Sciatic nerve (tissue), 2 donors: ENCODE measurements at regions not wholly inside any gene's neighbourhood (a gene's known extent, or its start where the extent isn't known, plus 50 kb on each side); places are given as distances from the start of the nearest gene placed in this dataset.
A peak's percentile ranks its signal among the peaks of the same experiment; 100 is the strongest.

Experiments used
- ATAC-seq: fragments of 200-7000 bp; cut with Tn5 transposase; one replicate; pipeline ENCODE4 v1.9.1; 2020; ENCODE audit warnings: mild to moderate bottlenecking, moderate library complexity
- DNase-seq: peaks from one replicate; pipeline ENCODE4 v3.0.0-alpha.2; 2020; ENCODE audit warnings: low spot score
- intact Hi-C: fragments of 100-400 bp; cut with DNase I; formaldehyde crosslinking; loops from one replicate; pipeline ENCODE4 v1.14.2; 2022
- donor health status: DM: no; HTN: no; CAD: no.
- donor health status: DM: no; HTN: no; CAD: no.

GRCh38 chr9:14522627-14523379, 170.4 kb downstream of the ZDHHC21 start:
- intact Hi-C loops: no loop called here
- DNase-seq: no peak
- no peak for ATAC-seq

GRCh38 chr9:14520341-14520740, 172.9 kb downstream of the ZDHHC21 start:
- DNase-seq (no peak), ATAC-seq (no peak)
- intact Hi-C loops: no loop called here

GRCh38 chr9:14517154-14517906, 175.9 kb downstream of the ZDHHC21 start:
- ATAC-seq: no peak
- intact Hi-C loops: no loop called here

GRCh38 chr9:14516656-14517055, 176.6 kb downstream of the ZDHHC21 start:
- intact Hi-C loops: no loop called here

More at GRCh38 chr9:14517154-14517906, 175.9 kb downstream of the ZDHHC21 start:
- DNase-seq: no peak

GRCh38 chr9:14515571-14516198, 177.5 kb downstream of the ZDHHC21 start:
- intact Hi-C loops: no loop called here
- DNase-seq (no peak), ATAC-seq (peak; percentile 13)

More at GRCh38 chr9:14516656-14517055, 176.6 kb downstream of the ZDHHC21 start:
- ATAC-seq (no peak), DNase-seq (no peak)

GRCh38 chr9:14515049-14515448, 178.2 kb downstream of the ZDHHC21 start:
- intact Hi-C loops: no loop called here
- no peak for ATAC-seq
- no peak for DNase-seq

GRCh38 chr9:14512942-14513341, 180.3 kb downstream of the ZDHHC21 start:
- ATAC-seq: no peak
- no peak for DNase-seq
- intact Hi-C loops: no loop called here

GRCh38 chr9:14511452-14511851, 181.8 kb downstream of the ZDHHC21 start:
- DNase-seq (no peak), ATAC-seq (no peak)
- intact Hi-C loops: no loop called here

- ATAC-seq: no peak
- DNase-seq: no peak
- intact Hi-C loops: no loop called here
These were observed 184.3 kb downstream of the ZDHHC21 start for GRCh38 chr9:14508884-14509283.

GRCh38 chr9:14501366-14501765, 187.4 kb upstream of the NFIB start:
- ATAC-seq: no peak
- intact Hi-C loops: no loop called here

GRCh38 chr9:14500705-14501104, 186.8 kb upstream of the NFIB start:
- peak; percentile 44 for ATAC-seq
- intact Hi-C loops: no loop called here
- no peak for DNase-seq

More at GRCh38 chr9:14501366-14501765, 187.4 kb upstream of the NFIB start:
- no peak for DNase-seq

GRCh38 chr9:14499976-14500375, 186.0 kb upstream of the NFIB start:
- intact Hi-C loops: no loop called here

GRCh38 chr9:14498824-14499223, 184.9 kb upstream of the NFIB start:
- no peak for ATAC-seq
- intact Hi-C loops: no loop called here

More at GRCh38 chr9:14499976-14500375, 186.0 kb upstream of the NFIB start:
- DNase-seq (no peak), ATAC-seq (no peak)

GRCh38 chr9:14497476-14497875, 183.5 kb upstream of the NFIB start:
- intact Hi-C loops: no loop called here
- ATAC-seq (peak; percentile 89), DNase-seq (no peak)

More at GRCh38 chr9:14498824-14499223, 184.9 kb upstream of the NFIB start:
- DNase-seq: no peak

- ATAC-seq (no peak), DNase-seq (no peak)
- intact Hi-C loops: no loop called here
These were observed 174.7 kb upstream of the NFIB start for GRCh38 chr9:14488421-14489190.

- ATAC-seq (no peak), DNase-seq (no peak)
- intact Hi-C loops: no loop called here
These were observed 173.7 kb upstream of the NFIB start for GRCh38 chr9:14487547-14488185.

- DNase-seq (no peak), ATAC-seq (no peak)
- intact Hi-C loops: no loop called here
These were observed 171.4 kb upstream of the NFIB start for GRCh38 chr9:14485366-14485765.

- ATAC-seq (no peak), DNase-seq (no peak)
- intact Hi-C loops: no loop called here
These were observed 168.9 kb upstream of the NFIB start for GRCh38 chr9:14482856-14483255.

GRCh38 chr9:14480526-14480925, 166.6 kb upstream of the NFIB start:
- DNase-seq (no peak), ATAC-seq (no peak)
- intact Hi-C loops: no loop called here
